ENCODE measurements at regions not wholly inside any gene's neighbourhood (a gene's known extent, or its start where the extent isn't known, plus 50 kb on each side); places are given as distances from the start of the nearest gene placed in this dataset.

DNA sequence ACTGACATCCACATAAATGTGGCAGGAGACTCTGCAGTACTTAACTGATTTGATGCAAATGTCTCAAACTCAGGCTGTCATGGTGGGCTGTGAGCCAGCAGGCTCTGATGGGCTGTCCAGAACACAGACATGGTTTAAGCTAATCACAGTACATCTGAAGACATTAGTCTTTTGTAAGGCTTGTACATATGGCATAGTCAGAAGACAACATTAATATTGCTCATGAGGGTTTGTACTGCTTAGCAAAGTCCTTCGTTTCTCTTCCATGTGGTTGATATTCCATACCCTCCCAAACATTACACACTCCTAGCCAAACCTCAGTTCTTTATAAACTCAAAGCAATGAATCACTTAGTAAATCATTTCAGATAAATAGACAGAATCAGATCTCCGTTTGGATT lies 330.6 kb downstream of the RND3 start:
- Histone ChIP-seq H3K4me1 (ENCODE audit: control insufficient read depth, extremely low read depth, insufficient read depth, low read length) (peaks cover 5% of the 10 kb centered on the region), H3K4me3 (replicated peaks in 1 of 4; ENCODE audit: control extremely low read depth in 1 of 4, insufficient read depth in 1 of 4, low read depth in 3 of 4, low read length in 4 of 4) (no peak overlapping the region), H3K4me2 (ENCODE audit: extremely low read depth, insufficient read depth, low read length) (peak overlapping the region; percentile 9), H3K9me3 (ENCODE audit: control insufficient read depth, insufficient read depth, low read depth, low read length) (no peaks in the 10 kb centered on the region), H4K20me1 (ENCODE audit: control insufficient read depth, extremely low read depth, insufficient read depth, low read length) (no peaks in the 10 kb centered on the region), H2AFZ (ENCODE audit: low read length) (peak overlapping the region; percentile 8), H3K9ac (ENCODE audit: insufficient read depth, low read length) (no peak overlapping the region), H3K36me3 (ENCODE audit: control insufficient read depth, insufficient read depth, low read length) (no peaks in the 10 kb centered on the region), H3K27ac (ENCODE audit: insufficient read depth, low read length) (no peak overlapping the region), H3K79me2 (ENCODE audit: control insufficient read depth, insufficient read depth, low read length) (no peaks in the 10 kb centered on the region), H3K27me3 (ENCODE audit: control insufficient read depth, insufficient read depth, low read length) (no peaks in the 10 kb centered on the region)
- peak; percentile 55 to 67 for DNase-seq (ENCODE audit: low read depth in 2 of 2)
- no peak for TF ChIP-seq EZH2 (IDR thresholded peaks at IDR 0.05; ENCODE audit: low read length, missing control alignments)
- TF ChIP-seq, protein P1, sequence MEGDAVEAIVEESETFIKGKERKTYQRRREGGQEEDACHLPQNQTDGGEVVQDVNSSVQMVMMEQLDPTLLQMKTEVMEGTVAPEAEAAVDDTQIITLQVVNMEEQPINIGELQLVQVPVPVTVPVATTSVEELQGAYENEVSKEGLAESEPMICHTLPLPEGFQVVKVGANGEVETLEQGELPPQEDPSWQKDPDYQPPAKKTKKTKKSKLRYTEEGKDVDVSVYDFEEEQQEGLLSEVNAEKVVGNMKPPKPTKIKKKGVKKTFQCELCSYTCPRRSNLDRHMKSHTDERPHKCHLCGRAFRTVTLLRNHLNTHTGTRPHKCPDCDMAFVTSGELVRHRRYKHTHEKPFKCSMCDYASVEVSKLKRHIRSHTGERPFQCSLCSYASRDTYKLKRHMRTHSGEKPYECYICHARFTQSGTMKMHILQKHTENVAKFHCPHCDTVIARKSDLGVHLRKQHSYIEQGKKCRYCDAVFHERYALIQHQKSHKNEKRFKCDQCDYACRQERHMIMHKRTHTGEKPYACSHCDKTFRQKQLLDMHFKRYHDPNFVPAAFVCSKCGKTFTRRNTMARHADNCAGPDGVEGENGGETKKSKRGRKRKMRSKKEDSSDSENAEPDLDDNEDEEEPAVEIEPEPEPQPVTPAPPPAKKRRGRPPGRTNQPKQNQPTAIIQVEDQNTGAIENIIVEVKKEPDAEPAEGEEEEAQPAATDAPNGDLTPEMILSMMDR (conservative IDR thresholded peaks at IDR 0.05 in 1 of 2, IDR thresholded peaks at IDR 0.05 in 1 of 2; ENCODE audit: low read depth in 1 of 2, low read length in 2 of 2) = no peak

DNA sequence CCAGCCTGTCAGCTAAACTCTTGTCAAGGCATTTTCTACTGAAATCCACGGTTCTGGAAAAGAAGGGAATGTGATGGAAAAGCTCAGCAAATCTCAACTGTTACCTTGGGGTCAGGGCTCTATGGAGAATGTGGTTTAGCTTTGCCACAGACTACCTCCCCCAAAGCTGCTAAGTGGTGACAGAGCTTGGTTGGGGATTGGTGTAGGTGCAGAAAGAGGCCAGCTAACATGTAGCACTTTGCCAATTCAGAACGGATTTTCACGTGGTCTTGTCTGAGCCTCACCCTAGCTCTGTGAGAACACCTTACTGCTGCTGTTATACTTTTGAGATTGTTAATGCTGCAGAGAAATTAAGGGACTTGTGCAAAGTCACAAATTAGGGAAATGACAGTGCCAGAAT lies 331.1 kb downstream of the RND3 start:
- peak in 1 of 2 donors; percentile 40 for DNase-seq (ENCODE audit: low read depth in 2 of 2)
- Histone ChIP-seq H3K4me2 (ENCODE audit: extremely low read depth, insufficient read depth, low read length) (peak overlapping the region; percentile 8), H3K4me1 (ENCODE audit: control insufficient read depth, extremely low read depth, insufficient read depth, low read length) (peaks cover 5% of the 10 kb centered on the region), H3K36me3 (ENCODE audit: control insufficient read depth, insufficient read depth, low read length) (no peaks in the 10 kb centered on the region), H3K9ac (ENCODE audit: insufficient read depth, low read length) (no peak overlapping the region), H3K4me3 (replicated peaks in 1 of 4; ENCODE audit: control extremely low read depth in 1 of 4, insufficient read depth in 1 of 4, low read depth in 3 of 4, low read length in 4 of 4) (no peak overlapping the region), H3K27me3 (ENCODE audit: control insufficient read depth, insufficient read depth, low read length) (no peaks in the 10 kb centered on the region), H2AFZ (ENCODE audit: low read length) (no peak overlapping the region), H3K27ac (ENCODE audit: insufficient read depth, low read length) (no peak overlapping the region), H3K79me2 (ENCODE audit: control insufficient read depth, insufficient read depth, low read length) (no peaks in the 10 kb centered on the region), H4K20me1 (ENCODE audit: control insufficient read depth, extremely low read depth, insufficient read depth, low read length) (no peaks in the 10 kb centered on the region), H3K9me3 (ENCODE audit: control insufficient read depth, insufficient read depth, low read depth, low read length) (no peaks in the 10 kb centered on the region)
- no peak for TF ChIP-seq EZH2 (IDR thresholded peaks at IDR 0.05; ENCODE audit: low read length, missing control alignments)
- TF ChIP-seq, protein P1 (conservative IDR thresholded peaks at IDR 0.05 in 1 of 2, IDR thresholded peaks at IDR 0.05 in 1 of 2; ENCODE audit: low read depth in 1 of 2, low read length in 2 of 2) = no peak

DNA sequence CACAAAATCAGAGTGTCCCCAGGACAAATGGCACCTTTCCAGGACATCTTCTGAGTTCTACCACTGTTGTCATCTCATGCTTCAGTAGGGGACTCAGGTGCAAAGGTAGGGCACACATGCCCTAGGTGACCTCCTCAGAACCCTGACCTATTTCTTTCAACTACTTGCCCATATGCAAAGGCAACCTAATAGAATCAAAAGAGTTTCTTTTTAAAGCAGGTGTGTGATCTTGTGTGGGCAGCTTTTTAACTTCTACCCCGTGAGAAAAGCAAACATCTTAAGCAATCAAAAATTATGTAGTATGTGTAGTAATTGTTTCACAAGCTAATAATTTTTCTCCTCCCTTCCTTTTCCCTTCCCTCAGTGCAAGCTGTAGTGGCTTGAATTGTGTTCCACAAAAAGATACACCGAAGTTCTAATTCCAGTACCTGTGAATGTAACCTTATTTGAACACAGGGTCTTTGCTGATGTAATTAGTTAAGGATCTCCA lies 333.1 kb downstream of the RND3 start:
- no peak for TF ChIP-seq EZH2 (IDR thresholded peaks at IDR 0.05; ENCODE audit: low read length, missing control alignments)
- TF ChIP-seq, protein P1 (conservative IDR thresholded peaks at IDR 0.05 in 1 of 2, IDR thresholded peaks at IDR 0.05 in 1 of 2; ENCODE audit: low read depth in 1 of 2, low read length in 2 of 2) = no peak
- no peak for DNase-seq (ENCODE audit: low read depth in 2 of 2)

More for the DNA sequence above, 333.1 kb downstream of the RND3 start:
- Histone ChIP-seq H3K36me3 (ENCODE audit: control insufficient read depth, insufficient read depth, low read length) (no peaks in the 10 kb centered on the region), H3K4me1 (ENCODE audit: control insufficient read depth, extremely low read depth, insufficient read depth, low read length) (peaks cover 5% of the 10 kb centered on the region), H3K4me2 (ENCODE audit: extremely low read depth, insufficient read depth, low read length) (no peak overlapping the region), H2AFZ (ENCODE audit: low read length) (no peak overlapping the region), H3K4me3 (replicated peaks in 1 of 4; ENCODE audit: control extremely low read depth in 1 of 4, insufficient read depth in 1 of 4, low read depth in 3 of 4, low read length in 4 of 4) (no peak overlapping the region), H3K27ac (ENCODE audit: insufficient read depth, low read length) (no peak overlapping the region), H3K79me2 (ENCODE audit: control insufficient read depth, insufficient read depth, low read length) (no peaks in the 10 kb centered on the region), H4K20me1 (ENCODE audit: control insufficient read depth, extremely low read depth, insufficient read depth, low read length) (no peaks in the 10 kb centered on the region), H3K9me3 (ENCODE audit: control insufficient read depth, insufficient read depth, low read depth, low read length) (no peaks in the 10 kb centered on the region), H3K27me3 (ENCODE audit: control insufficient read depth, insufficient read depth, low read length) (no peaks in the 10 kb centered on the region), H3K9ac (ENCODE audit: insufficient read depth, low read length) (no peak overlapping the region)

Measured in fibroblast of lung (primary cell).